NCI-H526 treated with DMSO at 0.1 percent for 48 hours (cell line): ENCODE measurements at regions not wholly inside any gene's neighbourhood (a gene's known extent, or its start where the extent isn't known, plus 50 kb on each side); places are given as distances from the start of the nearest gene placed in this dataset.
"Not testable (repeated sequence)": the region's sequence is repeated elsewhere in the genome, so short reads cannot be mapped to it uniquely, and the experiment has no call there.

Experiments
- DNase-seq: peaks from one replicate; lab custom pipeline; 2025; lab: John Stamatoyannopoulos, UW

- no peak for DNase-seq
These were observed 116.0 kb downstream of the BUB3 start for GRCh38 chr10:123270221-123270620.

GRCh38 chr10:123270806-123271205 lies 116.6 kb downstream of the BUB3 start:
- no peak for DNase-seq

GRCh38 chr10:123272171-123272570 lies 118.0 kb downstream of the BUB3 start:
- DNase-seq, result no peak

- DNase-seq, result no peak
These were observed 120.3 kb downstream of the BUB3 start for GRCh38 chr10:123274306-123275135.

GRCh38 chr10:123275136-123275564 lies 120.9 kb downstream of the BUB3 start:
- no peak for DNase-seq

GRCh38 chr10:123278445-123278844 lies 124.2 kb downstream of the BUB3 start:
- DNase-seq, result no peak

- not testable (repeated sequence) for DNase-seq
These were observed 129.2 kb downstream of the BUB3 start for GRCh38 chr10:123283371-123283770.

GRCh38 chr10:123284022-123284421 lies 129.8 kb downstream of the BUB3 start:
- DNase-seq, result peak; percentile 56

GRCh38 chr10:123287594-123288247 lies 133.5 kb downstream of the BUB3 start:
- no peak for DNase-seq

GRCh38 chr10:123289432-123289831 lies 135.2 kb downstream of the BUB3 start:
- DNase-seq, result no peak

GRCh38 chr10:123294109-123294508 lies 139.9 kb downstream of the BUB3 start:
- DNase-seq, result no peak

- no peak for DNase-seq
These were observed 140.7 kb downstream of the BUB3 start for GRCh38 chr10:123294886-123295285.

GRCh38 chr10:123295644-123296043 lies 141.4 kb downstream of the BUB3 start:
- no peak for DNase-seq

GRCh38 chr10:123297175-123297574 lies 143.0 kb downstream of the BUB3 start:
- DNase-seq, result no peak

GRCh38 chr10:123298583-123298982 lies 144.4 kb downstream of the BUB3 start:
- DNase-seq, result no peak

- DNase-seq, result no peak
These were observed 145.4 kb downstream of the BUB3 start for GRCh38 chr10:123299598-123299997.

GRCh38 chr10:123301077-123301857 lies 147.1 kb downstream of the BUB3 start:
- DNase-seq, result peak; percentile 36

GRCh38 chr10:123303581-123304337 lies 149.6 kb downstream of the BUB3 start:
- no peak for DNase-seq

GRCh38 chr10:123305671-123306070 lies 151.5 kb downstream of the BUB3 start:
- no peak for DNase-seq

GRCh38 chr10:123306290-123306689 lies 152.1 kb downstream of the BUB3 start:
- no peak for DNase-seq

GRCh38 chr10:123309731-123310130 lies 155.5 kb downstream of the BUB3 start:
- DNase-seq, result no peak

GRCh38 chr10:123316776-123317175 lies 162.6 kb downstream of the BUB3 start:
- no peak for DNase-seq
